LoVo (cell line): ENCODE measurements at regions not wholly inside any gene's neighbourhood (a gene's known extent, or its start where the extent isn't known, plus 50 kb on each side); places are given as distances from the start of the nearest gene placed in this dataset.

Experiments used
- DNase-seq: peaks from one replicate; pipeline ENCODE4 v3.0.0-alpha.2; 2016; ENCODE audit warnings: low spot score

DNA sequence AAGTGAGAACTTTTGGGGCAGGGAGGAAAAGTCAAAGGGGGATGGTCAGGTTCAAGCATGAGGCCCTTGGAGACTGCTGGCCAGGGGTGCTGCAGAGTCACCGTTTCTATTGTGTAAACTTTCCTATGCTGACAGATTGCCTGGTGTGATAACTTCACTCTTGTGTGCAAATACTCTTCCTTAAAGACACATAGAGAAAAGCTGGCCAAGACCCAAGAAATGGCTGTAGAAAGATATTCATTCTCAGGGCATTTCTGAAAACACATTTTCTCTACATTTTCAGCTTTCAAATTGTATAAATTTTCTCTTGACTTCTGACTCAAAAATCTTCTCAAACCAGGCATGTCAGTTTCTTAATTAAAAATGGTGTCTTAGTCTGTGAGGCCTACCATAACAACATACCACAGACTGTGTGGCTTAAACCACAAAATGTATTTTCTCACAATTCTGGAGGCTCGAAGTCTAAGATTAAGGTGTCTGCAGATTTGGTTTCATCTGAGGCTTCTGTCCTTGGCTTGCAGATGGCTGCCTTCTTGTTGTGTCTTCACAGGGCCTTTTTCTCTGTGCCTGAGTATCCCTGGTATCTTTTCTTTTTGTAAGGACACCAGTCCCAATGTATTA is 304.5 kb downstream of the KCNRG start:
- DNase-seq = peak; percentile 26

DNA sequence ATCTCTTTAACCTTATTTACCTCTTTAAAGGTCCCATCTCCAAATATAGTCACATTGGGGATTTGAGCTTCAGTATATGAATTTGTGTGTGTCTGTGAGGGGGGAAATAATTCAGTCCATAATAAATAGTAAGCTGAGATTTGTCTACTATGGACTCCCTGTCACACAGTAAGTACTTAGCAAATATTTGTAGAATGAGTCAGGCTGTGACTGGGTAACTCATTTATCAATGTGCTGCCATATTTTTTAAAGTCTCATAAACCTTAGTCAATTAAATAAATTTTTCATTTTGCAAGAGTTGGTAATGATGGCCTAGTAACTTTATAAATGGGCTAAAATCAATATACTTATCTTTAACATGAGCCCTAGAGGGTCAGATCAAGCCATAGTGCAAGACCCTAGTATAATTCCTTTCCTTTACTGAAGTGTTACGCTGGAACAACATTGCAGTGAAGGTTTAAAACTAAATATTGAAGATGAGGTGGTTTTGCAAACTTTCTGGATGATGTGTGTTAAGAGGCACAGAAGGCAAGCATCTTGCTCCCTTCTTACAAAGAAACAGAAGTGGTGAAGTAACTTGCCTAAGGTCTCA is 305.1 kb downstream of the KCNRG start:
- peak; percentile 66 for DNase-seq

DNA sequence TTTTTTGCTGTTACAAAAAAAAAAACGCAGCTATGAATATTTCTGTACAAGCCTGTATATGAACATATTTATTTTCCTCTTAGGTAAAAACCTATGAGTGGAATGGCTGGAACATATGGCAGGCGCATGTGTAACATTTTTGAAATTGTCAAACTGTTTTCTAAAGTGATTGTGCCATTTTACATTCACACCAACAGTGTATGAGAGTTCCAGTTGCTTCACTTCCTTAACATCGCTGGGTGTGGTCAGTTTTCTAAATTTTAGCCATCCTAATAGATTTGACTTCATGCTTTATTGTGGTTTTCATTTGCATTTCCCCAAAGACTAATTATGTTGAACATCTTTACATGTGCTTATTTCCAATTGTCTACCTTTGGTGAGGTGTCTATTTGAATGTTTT is 306.8 kb downstream of the KCNRG start:
- DNase-seq = no peak

DNA sequence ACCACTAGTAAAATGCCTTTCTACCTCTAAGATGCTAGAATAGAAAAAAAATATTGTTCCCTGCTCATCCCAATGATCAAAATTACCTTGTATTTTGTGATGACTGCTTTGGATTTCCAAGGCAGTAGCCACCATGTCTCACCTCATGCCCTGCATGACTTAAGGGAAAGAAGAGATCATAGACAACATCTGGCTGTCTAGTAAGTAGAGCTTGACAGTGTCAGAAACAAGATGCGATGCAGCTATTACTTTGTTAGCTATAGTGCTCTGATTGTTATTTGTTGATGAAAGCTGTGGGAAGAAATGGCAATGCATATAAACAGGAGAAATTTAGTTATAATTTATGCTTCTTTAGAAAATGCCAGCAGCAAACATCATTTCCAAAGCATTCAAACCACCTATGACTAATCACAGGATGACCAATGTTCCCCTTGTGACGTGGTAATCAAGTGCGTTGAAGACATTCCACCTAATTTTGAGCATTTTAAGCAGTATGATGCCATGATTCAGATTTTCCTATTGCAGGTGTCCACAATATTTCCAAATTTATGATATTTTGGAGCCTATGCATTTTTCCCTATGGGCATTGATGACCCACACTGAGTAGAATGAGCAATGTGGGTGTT is 308.3 kb downstream of the KCNRG start:
- no peak for DNase-seq

DNA sequence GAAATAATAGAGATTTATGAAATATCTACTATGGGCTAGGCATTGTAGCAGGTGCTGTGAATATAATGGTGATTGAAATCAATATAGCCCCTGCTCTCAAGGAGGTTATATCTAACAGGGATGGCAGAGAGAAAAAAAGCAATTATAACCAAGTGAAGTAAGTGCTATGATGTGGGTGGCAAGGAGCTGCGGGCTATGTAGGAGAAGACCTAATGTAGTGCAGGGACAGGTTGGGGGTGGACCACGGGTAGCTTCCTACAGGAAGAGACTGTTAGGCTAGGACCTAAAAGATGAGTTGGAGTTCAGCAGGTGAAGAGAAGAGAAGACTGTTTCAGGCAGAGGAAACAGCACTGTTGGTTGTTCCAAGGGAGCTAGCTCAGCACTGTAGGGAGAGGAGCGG is 311.0 kb downstream of the KCNRG start:
- DNase-seq = no peak

DNA sequence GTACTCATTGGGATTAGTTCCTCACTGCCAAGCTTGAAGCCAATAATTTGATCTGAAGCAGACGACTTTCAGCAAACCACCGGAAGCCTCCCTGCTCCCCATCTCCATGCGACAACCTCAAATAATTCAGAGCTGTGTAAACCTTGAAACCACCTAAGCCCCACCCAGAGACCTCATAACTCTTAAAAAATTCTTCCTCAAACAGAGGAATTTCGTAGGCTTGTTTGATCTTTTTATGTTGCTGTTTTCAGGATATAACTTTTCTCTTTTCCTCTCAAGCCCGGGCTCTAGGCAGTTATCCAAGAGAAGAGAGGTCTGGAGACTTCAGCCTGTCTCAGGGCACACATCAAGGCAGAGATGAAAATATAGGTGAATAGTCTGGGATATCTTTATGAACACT is 311.6 kb downstream of the KCNRG start:
- peak; percentile 64 for DNase-seq

DNA sequence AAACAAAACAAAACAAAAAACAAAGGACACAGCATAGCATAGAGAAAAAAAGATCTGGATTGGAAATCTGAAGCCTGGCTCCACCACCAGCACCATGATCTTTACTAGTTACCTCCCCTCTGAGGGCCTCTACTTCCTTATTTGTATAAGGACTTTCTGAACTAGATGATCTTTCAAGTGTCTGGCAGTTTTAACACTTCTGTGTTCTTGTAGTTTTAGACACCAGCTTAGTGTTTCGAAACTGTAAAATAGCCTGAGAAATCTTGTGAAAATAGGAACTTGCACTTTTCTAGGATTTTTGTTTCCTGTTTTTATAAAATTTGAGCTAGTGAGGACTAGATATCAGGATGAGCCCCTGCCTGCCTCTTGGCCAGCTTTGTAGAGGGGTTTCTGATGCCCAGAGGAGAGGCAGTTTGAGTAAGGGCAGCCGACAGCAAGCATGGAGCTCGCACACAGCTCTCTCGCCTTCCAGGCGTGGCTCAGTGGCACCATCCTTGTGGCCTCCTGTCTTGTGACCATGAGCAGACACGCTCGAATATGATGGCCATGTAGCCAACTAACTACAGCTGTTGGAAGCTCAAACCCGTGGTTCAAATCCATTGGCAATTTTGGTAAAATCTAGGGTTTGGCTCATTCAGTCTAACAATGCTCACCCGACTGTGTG is 319.0 kb downstream of the KCNRG start:
- no peak for DNase-seq

DNA sequence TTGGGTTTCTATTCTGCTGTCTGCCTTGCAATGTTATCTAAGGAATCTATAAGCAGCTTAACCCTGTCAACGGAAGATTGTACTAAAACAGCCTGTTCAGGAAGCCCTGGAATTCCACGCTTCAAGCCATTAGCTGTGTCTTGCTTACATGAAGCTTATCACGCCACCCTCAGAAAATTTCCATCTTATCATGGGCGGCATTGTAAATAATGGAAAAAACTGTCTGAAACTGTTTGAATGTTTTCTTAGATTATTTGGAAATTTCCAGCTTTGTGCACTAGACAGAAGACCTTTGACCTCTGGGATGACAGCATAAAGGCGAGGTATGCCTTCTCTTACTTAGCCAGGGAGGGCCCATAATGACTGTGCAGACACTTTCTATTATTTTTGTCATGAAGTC is 319.7 kb downstream of the KCNRG start:
- no peak for DNase-seq

DNA sequence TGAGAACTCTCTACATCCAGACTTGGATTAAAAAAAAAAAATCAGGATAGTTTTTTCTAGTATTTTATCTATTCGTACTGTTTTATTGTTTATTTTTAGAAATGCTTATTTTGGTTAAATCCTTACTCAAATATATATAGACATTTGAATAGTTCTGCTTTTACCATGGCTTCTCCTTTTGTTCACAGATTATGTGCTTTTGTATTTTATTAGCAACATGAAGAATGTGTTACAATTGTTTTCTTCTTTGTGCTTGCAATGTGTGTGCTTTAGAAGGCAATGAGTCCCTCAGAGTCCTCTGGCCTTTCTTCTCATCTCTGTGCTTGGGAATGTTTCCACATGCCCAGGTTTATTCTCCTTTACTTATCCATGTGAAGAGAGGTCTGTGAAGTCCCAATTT is 324.0 kb downstream of the KCNRG start:
- DNase-seq = no peak

DNA sequence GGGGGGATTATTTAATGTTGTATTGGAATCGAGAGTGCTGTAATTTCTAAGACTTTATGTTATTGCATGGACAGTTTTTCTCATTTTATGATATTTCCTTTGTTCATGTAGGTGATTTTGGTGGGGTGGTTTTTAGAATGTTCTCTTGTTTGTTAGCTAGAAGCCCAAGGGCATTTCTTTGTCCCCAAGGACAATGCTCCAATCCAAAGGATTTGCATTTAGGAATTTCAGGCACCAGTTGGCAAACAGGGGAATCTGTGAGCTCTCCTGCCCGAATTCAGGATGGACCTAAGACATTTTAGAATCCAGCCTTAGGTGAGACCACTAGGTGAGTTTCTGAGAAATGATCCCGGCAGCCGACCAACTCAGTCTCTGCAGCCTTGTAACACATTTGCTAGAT is 324.9 kb downstream of the KCNRG start:
- no peak for DNase-seq

DNA sequence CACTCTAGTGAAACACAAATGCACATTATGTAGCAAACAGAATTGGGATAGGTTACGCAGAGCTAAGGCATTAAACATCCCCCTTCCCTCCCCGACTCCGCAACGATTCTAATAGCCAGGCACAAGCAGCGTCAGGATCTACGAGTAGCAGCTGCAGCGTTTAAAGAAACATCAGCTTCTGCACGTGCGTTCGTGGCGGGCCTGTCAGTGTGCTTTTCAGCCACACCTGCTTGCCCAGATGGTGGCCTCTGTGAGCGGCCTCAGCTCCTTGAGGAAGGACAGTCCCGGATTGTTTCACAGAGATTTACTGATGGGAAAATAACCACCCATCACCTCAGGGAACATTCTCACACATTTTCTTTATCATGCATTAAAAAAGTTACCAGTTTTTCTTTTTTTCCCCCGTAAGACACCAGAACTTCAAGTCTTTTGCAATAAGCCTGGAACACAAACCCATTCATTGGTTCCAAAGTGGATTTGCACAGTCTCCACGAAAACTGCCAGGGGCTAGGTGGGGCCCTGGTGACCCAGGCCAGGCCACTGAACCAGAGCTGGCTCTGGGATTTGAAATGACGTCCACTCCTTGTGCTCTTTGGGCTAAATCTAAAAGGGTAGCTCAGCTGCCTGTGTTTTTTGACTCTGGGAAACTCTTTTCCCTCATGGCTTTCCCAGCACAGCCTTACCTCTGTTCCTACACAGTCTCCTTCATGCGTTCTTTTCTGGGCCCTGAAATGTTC is 325.5 kb downstream of the KCNRG start:
- no peak for DNase-seq

DNA sequence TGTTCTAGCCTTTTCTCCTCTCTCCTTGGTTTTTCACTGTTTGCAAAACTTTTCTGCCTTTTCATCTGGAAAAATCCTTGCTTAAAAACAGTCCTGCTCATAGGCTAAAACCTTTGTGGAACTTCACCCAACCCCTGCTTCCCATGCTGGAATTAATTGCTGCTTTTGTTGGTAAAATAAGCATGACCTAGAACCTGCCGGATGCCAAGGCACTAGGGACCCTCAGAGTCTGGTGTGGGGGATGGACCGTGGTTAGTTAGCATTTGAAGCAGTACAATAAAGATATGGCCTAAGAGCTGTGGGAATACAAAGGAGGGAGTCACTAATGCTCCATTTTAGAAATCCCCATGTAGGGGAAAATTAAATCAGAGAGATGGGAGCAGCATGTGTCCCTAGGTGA is 326.3 kb downstream of the KCNRG start:
- no peak for DNase-seq

DNA sequence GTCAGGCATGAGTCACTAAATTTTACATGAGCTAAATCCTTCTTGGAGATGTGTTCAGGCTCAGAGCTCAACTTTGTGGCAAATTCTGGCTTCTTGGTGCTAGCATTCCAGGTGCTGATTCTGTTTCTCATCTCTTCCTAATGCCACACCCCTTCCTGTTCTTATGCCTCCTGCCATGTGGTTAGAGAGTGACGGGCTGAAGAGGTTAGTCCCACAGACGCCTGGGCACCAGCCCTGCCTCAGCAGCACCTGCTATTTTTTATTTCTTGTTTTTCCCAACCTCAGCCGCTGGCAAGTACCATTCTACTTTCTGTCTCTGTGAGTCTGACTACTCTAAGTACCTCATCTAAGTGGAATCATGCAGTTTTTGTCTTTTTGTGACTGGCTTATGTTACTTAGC is 329.5 kb downstream of the KCNRG start:
- DNase-seq = no peak

DNA sequence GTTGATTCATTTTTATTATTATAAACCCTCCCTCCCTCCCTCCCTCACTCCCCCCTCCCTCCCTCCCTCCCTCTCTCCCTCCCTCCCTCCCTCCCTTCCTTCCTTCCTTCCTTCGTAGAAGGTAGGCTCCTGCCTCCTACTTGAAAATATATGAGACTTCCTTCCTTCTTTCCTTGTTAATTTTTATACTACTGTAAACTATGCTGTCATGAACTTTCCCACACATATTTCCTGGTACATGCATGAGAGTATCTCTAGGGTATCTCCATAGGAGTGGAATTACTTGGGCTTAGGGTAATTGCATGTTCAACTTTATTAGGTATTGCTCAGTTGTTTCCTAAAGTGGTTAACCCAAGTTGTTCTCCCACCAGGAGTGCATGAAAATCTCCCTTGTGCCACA is 330.6 kb downstream of the KCNRG start:
- no peak for DNase-seq

DNA sequence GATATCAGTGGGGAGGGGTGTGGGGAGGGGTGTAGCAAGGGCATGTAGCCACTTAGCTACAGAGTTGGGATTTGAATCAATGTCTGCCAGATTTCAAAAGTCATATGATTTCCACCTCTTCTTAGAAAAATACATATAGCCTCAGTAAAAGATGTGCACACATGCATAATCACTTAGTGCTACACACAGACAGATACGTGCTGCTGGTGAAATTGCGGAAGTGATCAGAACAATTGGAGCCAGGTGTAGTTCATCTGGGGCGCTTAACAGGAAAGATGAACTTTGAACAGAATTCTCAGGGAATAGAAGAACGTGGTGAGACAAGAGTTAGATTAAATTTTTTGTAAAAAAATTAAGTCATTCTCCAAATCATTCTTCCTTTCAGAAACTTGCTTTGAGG is 333.1 kb downstream of the KCNRG start:
- DNase-seq = no peak

DNA sequence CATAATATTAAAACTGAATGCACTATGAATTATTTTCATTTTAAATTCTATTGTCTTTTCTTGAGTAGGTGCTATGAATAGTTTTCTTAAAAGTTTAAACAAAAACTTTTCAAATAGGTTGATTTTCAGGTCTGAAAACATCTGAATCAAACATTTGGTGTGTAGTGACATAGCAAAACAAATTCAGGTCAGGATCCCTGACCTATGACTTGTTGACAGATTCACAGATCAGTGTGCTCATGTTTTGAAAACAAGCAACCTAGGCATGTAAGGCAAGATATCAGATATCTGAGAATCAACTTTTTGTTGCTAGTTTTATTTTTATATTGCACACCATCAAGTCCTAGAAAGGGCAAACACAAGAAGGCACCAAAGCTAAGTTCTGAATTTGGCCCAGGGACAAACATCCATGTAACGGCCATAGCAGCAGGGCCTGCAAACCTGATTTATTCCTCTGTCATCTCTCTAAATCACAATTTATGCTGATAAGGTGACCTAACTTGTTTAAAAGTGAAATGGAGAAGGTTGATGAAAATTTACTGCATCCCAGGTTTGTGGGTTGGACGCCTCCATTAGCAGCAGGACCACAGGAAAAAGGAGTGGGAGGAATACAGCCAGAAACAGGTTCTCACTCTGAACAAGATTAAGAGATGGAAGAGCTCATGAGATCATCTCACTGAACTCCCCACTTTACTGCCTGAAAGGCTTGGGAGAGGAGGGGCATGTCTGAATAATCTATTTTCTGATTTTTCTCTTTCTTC is 337.7 kb downstream of the KCNRG start:
- no peak for DNase-seq

DNA sequence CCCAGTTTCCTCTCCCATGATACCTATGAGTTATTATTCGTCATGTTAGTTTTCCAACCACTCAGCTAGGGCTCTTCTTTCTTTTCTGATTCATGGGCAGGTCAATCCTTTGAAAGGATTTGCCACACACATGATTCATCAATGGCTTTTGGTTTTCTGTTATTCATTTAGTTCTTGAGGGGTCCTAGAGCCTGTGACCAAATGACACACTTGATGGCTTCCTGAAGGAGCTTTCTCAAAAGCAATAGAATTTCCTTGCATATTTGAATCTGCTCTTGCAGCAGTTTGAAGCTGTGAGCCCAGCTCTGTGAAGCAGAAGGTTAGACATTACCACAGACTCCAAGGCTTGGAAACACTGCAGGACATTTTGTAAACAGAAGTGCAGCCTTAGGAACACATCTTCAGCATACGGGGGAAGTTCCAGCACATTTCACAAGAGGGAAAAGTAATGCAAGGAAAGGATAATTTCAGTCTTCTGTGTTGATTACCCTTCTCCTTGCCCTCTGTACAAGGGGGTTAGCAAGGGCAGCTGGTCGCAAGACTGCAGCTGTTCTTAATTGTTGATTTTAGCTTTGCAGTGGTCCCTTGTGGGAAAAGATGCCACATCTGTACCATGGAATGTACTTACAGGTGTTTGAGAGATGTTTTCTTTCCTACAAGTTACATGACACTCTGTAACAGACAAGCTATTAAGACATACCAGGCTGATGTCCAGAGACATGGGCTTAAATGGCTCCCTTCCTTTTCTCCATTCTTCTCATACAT is 338.6 kb downstream of the KCNRG start:
- no peak for DNase-seq

DNA sequence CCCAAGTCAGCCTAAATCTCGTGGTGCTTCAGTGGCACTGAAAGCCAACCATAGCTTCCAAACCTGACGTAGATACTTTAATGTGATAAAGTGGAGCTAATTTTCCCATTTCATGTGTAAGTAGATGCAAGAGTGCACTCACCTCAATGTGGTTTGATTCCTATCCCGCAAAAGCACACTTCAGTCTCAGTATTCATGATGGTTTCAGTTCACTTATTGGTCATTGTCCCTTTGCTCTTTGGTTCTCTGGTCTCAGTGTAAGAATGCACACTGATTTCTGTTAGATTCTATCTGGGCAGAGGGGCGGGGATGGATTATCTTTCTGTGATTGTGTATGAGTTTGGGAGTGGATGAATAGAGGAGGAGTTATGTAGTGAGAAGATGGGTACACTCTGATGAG is 340.6 kb downstream of the KCNRG start:
- DNase-seq = no peak

DNA sequence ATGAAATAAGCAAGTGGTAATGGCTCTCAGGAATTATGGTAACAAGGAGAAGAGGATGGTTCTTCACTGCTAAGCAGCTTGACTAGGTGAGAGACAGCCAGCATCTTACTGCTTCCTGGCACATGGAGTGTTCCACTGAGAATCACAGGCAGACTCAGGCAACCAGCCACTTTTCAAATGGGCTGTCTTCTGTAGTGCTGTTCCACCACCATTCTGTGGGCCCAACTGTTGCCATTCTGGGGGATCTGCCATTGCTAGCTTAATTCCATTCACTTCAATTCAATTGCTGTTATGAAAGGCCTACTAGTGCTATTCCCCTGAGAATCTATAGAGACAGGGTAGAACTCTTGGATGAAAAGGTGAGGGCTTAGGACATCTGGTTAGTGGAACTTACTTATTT is 341.9 kb downstream of the KCNRG start:
- DNase-seq = no peak

DNA sequence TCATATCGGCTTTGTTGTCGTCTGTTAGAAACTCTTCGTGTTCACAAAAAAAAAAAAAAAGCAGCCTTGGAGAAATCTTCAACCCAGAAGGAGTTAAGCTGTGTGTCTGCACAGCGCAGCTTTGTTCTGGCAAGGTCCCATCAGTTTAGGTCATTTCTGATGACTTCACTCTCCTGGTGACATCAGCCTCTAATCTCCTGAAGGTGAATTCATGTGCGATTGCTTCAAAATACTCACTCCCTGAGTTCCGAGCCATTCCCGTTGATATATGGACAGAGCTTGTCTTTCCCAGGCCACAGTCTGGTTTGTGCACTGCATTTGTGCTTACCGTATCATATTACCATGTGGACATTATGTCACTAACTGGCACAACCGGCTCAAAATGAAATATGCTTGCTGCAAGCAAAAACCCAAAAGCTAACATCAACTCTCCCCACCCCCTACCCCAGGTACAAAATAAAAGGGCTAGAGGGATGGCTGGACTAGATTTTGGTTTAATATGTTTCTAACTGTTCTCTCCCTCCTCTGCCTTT is 342.4 kb downstream of the KCNRG start:
- no peak for DNase-seq
